HFFc6 (cell line): ENCODE measurements at regions not wholly inside any gene's neighbourhood (a gene's known extent, or its start where the extent isn't known, plus 50 kb on each side); places are given as distances from the start of the nearest gene placed in this dataset.

Source experiments
- DNase-seq: peaks from one replicate; pipeline ENCODE4 v3.0.0-alpha.2; 2018
- H3K27ac Mint-ChIP-seq: 2 replicates; pipeline ENCODE4 v1.8.0; 2020; ENCODE audit warnings: mild to moderate bottlenecking, mixed read lengths
- H3K27me3 Mint-ChIP-seq: 2 replicates; pipeline ENCODE4 v1.8.0; 2021; ENCODE audit warnings: mild to moderate bottlenecking, moderate library complexity, mixed read lengths; ENCODE audit not compliant: insufficient read depth
- H3K36me3 Mint-ChIP-seq: 2 replicates; pipeline ENCODE4 v1.8.0; 2021; ENCODE audit warnings: low read depth, mixed read lengths
- H3K4me1 Mint-ChIP-seq: 2 replicates; pipeline ENCODE4 v1.8.0; 2020; ENCODE audit warnings: low read depth, mixed read lengths
- H3K4me3 Mint-ChIP-seq: 2 replicates; pipeline ENCODE4 v1.8.0; 2020; ENCODE audit warnings: mild to moderate bottlenecking, moderate library complexity, mixed read lengths
- H3K9me3 Mint-ChIP-seq: 2 replicates; pipeline ENCODE4 v1.8.0; 2020; ENCODE audit warnings: mild to moderate bottlenecking, mixed read lengths
- CTCF ChIP-seq: fragments of 200-600 bp; sonication (generic); IDR thresholded peaks from 2 replicates; pipeline ENCODE4 v1.5.0; 2021; ENCODE audit warnings: antibody characterized with exemption, mild to moderate bottlenecking

DNA sequence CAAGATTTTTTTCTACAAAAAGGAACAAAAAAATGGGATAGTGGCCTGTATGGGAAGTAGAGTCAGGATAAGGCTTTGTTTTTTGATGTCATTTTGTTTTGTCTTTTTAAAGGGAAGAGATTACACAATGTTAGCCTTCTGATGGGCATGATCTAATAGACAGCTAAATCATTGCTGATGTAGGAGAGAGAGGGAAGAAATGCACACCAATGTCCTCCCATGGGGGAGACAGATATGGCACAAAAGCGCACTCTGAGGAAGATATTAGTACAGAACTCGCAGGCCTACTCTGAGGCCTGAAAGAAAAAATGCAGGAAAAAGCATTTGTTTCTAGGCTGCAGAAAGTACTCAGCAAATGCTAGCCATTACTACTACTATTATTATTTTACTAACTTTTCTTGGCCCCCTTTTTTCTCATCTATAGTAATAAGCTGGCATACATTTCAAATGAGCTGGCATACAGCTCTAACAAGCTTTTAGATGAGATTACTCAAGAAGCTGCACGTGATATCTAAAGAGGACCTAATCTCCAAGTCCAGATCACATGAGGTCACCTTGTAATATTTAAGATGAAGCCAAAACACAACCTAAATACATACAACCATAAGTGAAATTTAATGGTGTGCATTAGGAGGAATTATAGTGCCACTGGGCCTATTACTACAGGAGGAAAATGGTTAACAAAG is 269.4 kb upstream of the TANK start:
- peaks cover 2% of the 10 kb centered on the region; the same call in 1 of the 2 replicates for H3K36me3 Mint-ChIP-seq
- no peak overlapping the region for H3K27ac Mint-ChIP-seq
- no peak for DNase-seq
- no peaks in the 10 kb centered on the region for H3K4me1 Mint-ChIP-seq
- H3K4me3 Mint-ChIP-seq, result no peak overlapping the region
- no peaks in the 10 kb centered on the region for H3K9me3 Mint-ChIP-seq
- H3K27me3 Mint-ChIP-seq, result no peaks in the 10 kb centered on the region; the same call in 1 of the 2 replicates
- no peak for TF ChIP-seq CTCF

- H3K4me1 Mint-ChIP-seq, result no peaks in the 10 kb centered on the region
- no peak for TF ChIP-seq CTCF
- no peak overlapping the region for H3K4me3 Mint-ChIP-seq
- H3K27ac Mint-ChIP-seq, result no peak overlapping the region
- H3K27me3 Mint-ChIP-seq, result no peaks in the 10 kb centered on the region; the same call in 1 of the 2 replicates
- no peaks in the 10 kb centered on the region for H3K9me3 Mint-ChIP-seq
- H3K36me3 Mint-ChIP-seq, result peaks cover 3% of the 10 kb centered on the region; the same call in 1 of the 2 replicates
- DNase-seq, result no peak
Measured at GRCh38 chr2:160891353-160891740, 268.9 kb upstream of the TANK start.

GRCh38 chr2:160892204-160892603 is 268.0 kb upstream of the TANK start:
- TF ChIP-seq CTCF, result no peak

DNA sequence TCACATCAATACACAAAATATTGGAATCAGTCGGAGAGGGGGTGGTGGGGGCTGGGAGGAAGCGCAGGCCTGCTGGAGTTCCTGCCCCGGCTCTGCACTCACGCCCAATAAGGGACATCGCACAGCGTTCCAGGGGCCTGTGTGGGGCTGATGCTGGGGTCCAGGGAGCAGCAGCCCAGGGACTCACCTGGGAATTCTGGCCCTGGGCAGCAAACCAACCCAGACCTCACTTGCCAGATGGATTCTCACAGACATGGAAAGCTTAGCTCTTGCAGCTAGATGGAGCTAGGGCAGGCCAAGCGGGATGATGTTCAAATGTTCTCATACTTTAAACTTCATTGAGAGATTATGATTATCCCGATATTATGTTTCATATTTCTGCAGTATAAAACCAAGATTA is 266.6 kb upstream of the TANK start:
- Mint-ChIP-seq H3K27ac (no peak overlapping the region), H3K36me3 (peaks cover 3% of the 10 kb centered on the region; the same call in 1 of the 2 replicates), H3K4me1 (no peaks in the 10 kb centered on the region), H3K27me3 (no peaks in the 10 kb centered on the region; the same call in 1 of the 2 replicates), H3K4me3 (no peak overlapping the region), H3K9me3 (no peaks in the 10 kb centered on the region)
- TF ChIP-seq CTCF, result no peak
- no peak for DNase-seq

More at GRCh38 chr2:160892204-160892603, 268.0 kb upstream of the TANK start:
- H3K36me3 Mint-ChIP-seq, result peaks cover 3% of the 10 kb centered on the region; the same call in 1 of the 2 replicates
- H3K27me3 Mint-ChIP-seq, result no peaks in the 10 kb centered on the region; the same call in 1 of the 2 replicates
- H3K9me3 Mint-ChIP-seq, result no peaks in the 10 kb centered on the region
- H3K4me3 Mint-ChIP-seq, result no peak overlapping the region
- no peak for DNase-seq
- H3K4me1 Mint-ChIP-seq, result no peaks in the 10 kb centered on the region
- no peak overlapping the region for H3K27ac Mint-ChIP-seq

DNA sequence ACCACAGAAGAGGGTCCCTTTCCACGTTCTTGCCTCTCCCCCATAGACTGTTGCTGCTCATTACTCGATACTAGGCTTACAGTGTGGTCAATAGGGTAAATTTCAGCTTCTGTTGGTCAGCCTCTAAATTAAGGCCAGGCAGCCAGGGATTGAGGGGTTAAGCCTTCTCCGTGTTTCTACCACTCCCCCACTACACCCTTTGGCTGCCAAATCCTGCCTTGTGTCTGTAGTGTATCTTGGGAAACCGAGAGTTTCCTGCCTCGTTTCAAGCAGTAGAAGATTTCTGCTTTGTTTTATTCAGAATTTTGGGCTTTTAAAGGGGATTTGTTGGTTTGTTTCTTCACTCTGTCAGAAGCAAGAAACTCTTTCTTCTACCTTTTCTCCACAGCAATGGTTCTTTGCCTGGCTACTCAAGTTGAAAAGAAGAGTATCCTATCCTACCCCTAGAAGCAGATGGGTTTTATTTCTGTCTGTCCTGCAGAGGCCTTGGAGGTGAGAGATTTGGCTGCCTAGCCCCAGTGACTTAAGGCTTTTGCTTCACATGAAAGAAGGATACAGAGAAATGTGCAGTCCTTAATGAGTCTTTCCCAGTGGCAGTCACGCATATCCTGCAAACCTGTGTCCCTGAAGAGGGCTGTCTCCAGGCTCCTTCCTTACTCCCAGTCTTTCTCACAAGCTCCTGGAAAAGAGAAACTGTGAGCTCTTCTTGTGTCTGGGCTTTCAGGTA is 261.5 kb upstream of the TANK start:
- DNase-seq, result no peak
- H3K27ac Mint-ChIP-seq, result no peak overlapping the region
- H3K36me3 Mint-ChIP-seq, result peaks cover 3% of the 10 kb centered on the region; the same call in 1 of the 2 replicates
- no peaks in the 10 kb centered on the region for H3K4me1 Mint-ChIP-seq
- no peak for TF ChIP-seq CTCF
- H3K27me3 Mint-ChIP-seq, result no peaks in the 10 kb centered on the region; the same call in 1 of the 2 replicates
- no peak overlapping the region for H3K4me3 Mint-ChIP-seq
- no peaks in the 10 kb centered on the region for H3K9me3 Mint-ChIP-seq
